Muscle of leg (tissue), 3 donors: ENCODE measurements at regions not wholly inside any gene's neighbourhood (a gene's known extent, or its start where the extent isn't known, plus 50 kb on each side); places are given as distances from the start of the nearest gene placed in this dataset.
A peak's percentile ranks its signal among the peaks of the same experiment; 100 is the strongest.

Experiments
- DNase-seq: peaks from one replicate; pipeline ENCODE4 v3.0.0; 2013
- H3K27ac ChIP-seq: one replicate; pipeline ENCODE4 v1.5.1; 2013; ENCODE audit warnings: mild to moderate bottlenecking, low read length, control low read depth
- H3K27me3 ChIP-seq: one replicate; pipeline ENCODE4 v1.6.1; 2013; ENCODE audit warnings: low read length; ENCODE audit not compliant: control insufficient read depth, insufficient read depth
- H3K36me3 ChIP-seq: one replicate; pipeline ENCODE4 v1.6.1; 2013; ENCODE audit warnings: low read length; ENCODE audit not compliant: control insufficient read depth, insufficient read depth
- H3K4me1 ChIP-seq: one replicate; pipeline ENCODE4 v1.6.1; 2013; ENCODE audit warnings: low read length; ENCODE audit not compliant: control insufficient read depth, insufficient read depth
- H3K4me3 ChIP-seq: one replicate; pipeline ENCODE4 v1.5.1; 2013; ENCODE audit warnings: low read length, control low read depth
- H3K9me3 ChIP-seq: replicated peaks from 2 replicates; pipeline ENCODE4 v1.6.1; 2013; ENCODE audit warnings: low read depth, low read length; ENCODE audit not compliant: control insufficient read depth
- WGBS: methylation state at CpG from one replicate; pipeline ENCODE4 v1.1.5; 2013; ENCODE audit warnings: missing lambda C conversion rate; ENCODE audit not compliant: insufficient coverage; 5-methylcytosine and 5-hydroxymethylcytosine counted together

GRCh38 chr10:44511166-44511565, 126.3 kb upstream of the CXCL12 start:
- H3K27ac ChIP-seq, result no peak overlapping the region
- H3K4me3 ChIP-seq, result no peak overlapping the region
- peaks cover 25% of the 10 kb centered on the region for H3K4me1 ChIP-seq
- no peak for DNase-seq
- no peaks in the 10 kb centered on the region for H3K36me3 ChIP-seq
- H3K9me3 ChIP-seq, result no peaks in the 10 kb centered on the region
- WGBS, result no CpG with 5 or more reads among the region's 2 CpGs
- H3K27me3 ChIP-seq, result no peaks in the 10 kb centered on the region

DNA sequence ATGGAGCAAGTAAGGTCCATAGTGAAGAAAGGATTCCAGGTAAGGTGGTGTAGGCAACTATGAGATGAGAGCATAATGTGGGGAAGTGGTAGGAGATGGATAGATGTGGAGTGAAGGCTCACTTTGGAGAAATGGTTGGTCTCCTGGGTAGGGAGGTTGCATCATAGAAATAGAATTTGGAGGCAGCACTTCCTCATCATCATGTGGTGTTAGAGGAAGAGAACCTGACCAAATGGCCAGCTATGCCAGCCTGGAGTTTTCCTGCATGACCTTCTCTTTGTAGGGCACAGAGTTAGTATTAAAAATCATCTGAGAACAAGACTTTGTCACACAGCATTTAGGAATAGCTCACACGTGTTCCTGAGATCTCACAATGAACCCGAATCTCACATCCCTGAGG, 126.7 kb upstream of the CXCL12 start:
- peaks cover 25% of the 10 kb centered on the region for H3K4me1 ChIP-seq
- peak overlapping the region; percentile 21 for H3K27ac ChIP-seq
- 43% methylated on average over 2 of the region's 2 CpGs for WGBS
- H3K4me3 ChIP-seq, result no peak overlapping the region
- no peaks in the 10 kb centered on the region for H3K36me3 ChIP-seq
- no peak for DNase-seq
- H3K27me3 ChIP-seq, result no peaks in the 10 kb centered on the region
- H3K9me3 ChIP-seq, result no peaks in the 10 kb centered on the region

DNA sequence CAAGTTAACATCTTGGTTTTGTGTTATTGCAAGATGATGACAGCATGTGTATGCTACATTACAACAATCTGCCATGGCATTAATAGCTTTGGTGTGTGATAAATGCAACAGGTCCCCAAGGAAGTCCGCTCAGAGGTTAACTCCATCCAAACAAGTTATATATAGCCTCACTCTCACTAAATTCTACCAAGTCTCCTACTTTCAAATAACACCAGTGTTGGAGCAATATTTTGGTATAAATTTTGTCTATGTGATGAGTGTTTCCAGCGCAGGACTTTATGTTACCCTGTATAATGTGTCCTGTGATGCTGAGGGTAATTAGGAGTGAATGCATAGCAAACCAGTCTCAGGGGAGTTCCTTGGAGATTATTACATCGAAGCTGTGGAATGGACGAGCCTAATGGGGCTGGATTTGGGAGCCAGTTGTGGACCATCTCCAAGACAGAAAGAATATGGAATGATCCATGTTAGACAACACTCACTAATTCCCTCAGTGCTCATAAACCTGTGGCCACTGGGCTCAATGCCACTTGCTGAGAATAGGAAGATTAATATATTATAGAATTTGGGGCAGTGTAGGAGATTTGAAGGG, 127.6 kb upstream of the CXCL12 start:
- Histone ChIP-seq H3K4me1 (peaks cover 25% of the 10 kb centered on the region), H3K4me3 (no peak overlapping the region), H3K27ac (peak overlapping the region; percentile 40), H3K9me3 (no peaks in the 10 kb centered on the region), H3K27me3 (no peaks in the 10 kb centered on the region), H3K36me3 (no peaks in the 10 kb centered on the region)
- DNase-seq, result peak; percentile 97
- 0% methylated on average over 1 of the region's 4 CpGs for WGBS

- H3K36me3 ChIP-seq, result no peaks in the 10 kb centered on the region
- H3K4me3 ChIP-seq, result no peak overlapping the region
- H3K9me3 ChIP-seq, result no peaks in the 10 kb centered on the region
- 52% methylated on average over 3 of the region's 5 CpGs for WGBS
- no peaks in the 10 kb centered on the region for H3K27me3 ChIP-seq
- DNase-seq, result peak; percentile 58
- H3K27ac ChIP-seq, result no peak overlapping the region
- peaks cover 21% of the 10 kb centered on the region for H3K4me1 ChIP-seq
These were observed 128.7 kb upstream of the CXCL12 start for GRCh38 chr10:44513591-44513990.

DNA sequence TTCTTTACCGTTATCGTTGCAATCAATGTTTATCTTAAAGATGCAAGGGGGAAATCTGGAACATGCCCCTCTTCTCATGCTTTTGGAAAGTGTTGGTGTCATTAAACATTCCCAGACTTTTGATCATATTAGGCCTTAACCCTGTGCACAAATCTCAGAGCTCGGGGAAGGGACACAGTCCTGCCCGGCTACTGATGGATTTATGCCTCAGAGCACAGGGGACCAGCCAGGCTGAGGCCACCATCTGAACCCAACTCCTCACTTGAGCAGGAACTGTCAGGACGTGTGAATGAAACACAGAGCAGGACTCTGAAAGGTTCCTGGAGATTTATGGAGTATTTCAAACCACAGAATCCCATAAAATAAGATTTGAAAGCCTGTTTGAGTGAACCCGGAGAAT, 132.0 kb upstream of the CXCL12 start:
- DNase-seq, result no peak
- no peaks in the 10 kb centered on the region for H3K27me3 ChIP-seq
- WGBS, result 43% methylated on average over 1 of the region's 6 CpGs
- H3K9me3 ChIP-seq, result no peaks in the 10 kb centered on the region
- H3K4me3 ChIP-seq, result no peak overlapping the region
- no peak overlapping the region for H3K27ac ChIP-seq
- H3K4me1 ChIP-seq, result peaks cover 17% of the 10 kb centered on the region
- no peaks in the 10 kb centered on the region for H3K36me3 ChIP-seq

- WGBS, result 80% methylated on average over 1 of the region's 7 CpGs
These were observed 132.7 kb upstream of the CXCL12 start for GRCh38 chr10:44517635-44518034.

GRCh38 chr10:44519361-44519760, 134.5 kb upstream of the CXCL12 start:
- WGBS, result no CpG with 5 or more reads among the region's 2 CpGs

More at GRCh38 chr10:44517635-44518034, 132.7 kb upstream of the CXCL12 start:
- Histone ChIP-seq H3K27ac (no peak overlapping the region), H3K36me3 (no peaks in the 10 kb centered on the region), H3K9me3 (no peaks in the 10 kb centered on the region), H3K27me3 (no peaks in the 10 kb centered on the region), H3K4me3 (no peak overlapping the region), H3K4me1 (peaks cover 12% of the 10 kb centered on the region)
- DNase-seq, result no peak

GRCh38 chr10:44520651-44521050, 135.8 kb upstream of the CXCL12 start:
- no peak overlapping the region for H3K4me3 ChIP-seq
- WGBS, result no CpG with 5 or more reads among the region's 2 CpGs
- DNase-seq, result no peak
- peaks cover 2% of the 10 kb centered on the region for H3K9me3 ChIP-seq
- H3K27ac ChIP-seq, result no peak overlapping the region
- H3K36me3 ChIP-seq, result no peaks in the 10 kb centered on the region
- no peaks in the 10 kb centered on the region for H3K27me3 ChIP-seq
- no peaks in the 10 kb centered on the region for H3K4me1 ChIP-seq

More at GRCh38 chr10:44519361-44519760, 134.5 kb upstream of the CXCL12 start:
- Histone ChIP-seq H3K4me3 (no peak overlapping the region), H3K4me1 (no peaks in the 10 kb centered on the region), H3K9me3 (peaks cover 2% of the 10 kb centered on the region), H3K27ac (no peak overlapping the region), H3K36me3 (no peaks in the 10 kb centered on the region), H3K27me3 (no peaks in the 10 kb centered on the region)
- DNase-seq, result no peak

DNA sequence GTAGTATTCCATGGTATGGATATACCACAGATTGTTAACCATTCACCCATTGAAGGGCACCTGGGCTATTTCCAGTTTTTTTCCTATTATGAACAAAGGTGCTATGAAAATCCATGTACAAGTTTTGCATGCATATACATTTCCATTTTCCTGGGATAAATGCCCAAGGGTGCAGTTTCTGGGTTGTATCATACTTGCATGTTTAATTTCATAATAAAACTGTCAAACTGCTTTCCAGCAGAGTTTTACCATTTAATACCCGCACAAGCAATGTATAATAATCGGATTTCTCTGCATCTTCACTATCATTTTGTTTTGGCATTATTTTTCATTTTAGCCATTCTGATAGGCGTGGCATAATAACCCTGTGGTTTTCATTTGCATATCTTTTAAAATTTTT, 154.3 kb upstream of the CXCL12 start:
- no peaks in the 10 kb centered on the region for H3K36me3 ChIP-seq
- no peaks in the 10 kb centered on the region for H3K9me3 ChIP-seq
- no peak for DNase-seq
- WGBS, result no CpG with 5 or more reads among the region's 3 CpGs
- no peaks in the 10 kb centered on the region for H3K27me3 ChIP-seq
- no peak overlapping the region for H3K4me3 ChIP-seq
- H3K4me1 ChIP-seq, result no peaks in the 10 kb centered on the region
- no peak overlapping the region for H3K27ac ChIP-seq

GRCh38 chr10:44552726-44553125, 167.8 kb upstream of the CXCL12 start:
- no CpG with 5 or more reads among the region's 8 CpGs for WGBS
- Histone ChIP-seq H3K4me3 (no peak overlapping the region), H3K27ac (no peak overlapping the region), H3K36me3 (no peaks in the 10 kb centered on the region), H3K4me1 (no peaks in the 10 kb centered on the region), H3K27me3 (no peaks in the 10 kb centered on the region), H3K9me3 (peaks cover 12% of the 10 kb centered on the region)
- no peak for DNase-seq
